GM20000 (cell line): ENCODE measurements at regions not wholly inside any gene's neighbourhood (a gene's known extent, or its start where the extent isn't known, plus 50 kb on each side); places are given as distances from the start of the nearest gene placed in this dataset.

Experiments
- DNase-seq: peaks from one replicate; pipeline ENCODE4 v3.0.0; 2012; ENCODE audit warnings: low spot score
- TF ChIP-seq, protein P1 (sequence below): IDR thresholded peaks from 2 replicates; pipeline ENCODE4 v1.5.1; 2012; ENCODE audit warnings: mild to moderate bottlenecking, control low read depth; ENCODE audit errors: extremely low read depth, missing control alignments

- no peak for DNase-seq
- TF ChIP-seq, protein P1, sequence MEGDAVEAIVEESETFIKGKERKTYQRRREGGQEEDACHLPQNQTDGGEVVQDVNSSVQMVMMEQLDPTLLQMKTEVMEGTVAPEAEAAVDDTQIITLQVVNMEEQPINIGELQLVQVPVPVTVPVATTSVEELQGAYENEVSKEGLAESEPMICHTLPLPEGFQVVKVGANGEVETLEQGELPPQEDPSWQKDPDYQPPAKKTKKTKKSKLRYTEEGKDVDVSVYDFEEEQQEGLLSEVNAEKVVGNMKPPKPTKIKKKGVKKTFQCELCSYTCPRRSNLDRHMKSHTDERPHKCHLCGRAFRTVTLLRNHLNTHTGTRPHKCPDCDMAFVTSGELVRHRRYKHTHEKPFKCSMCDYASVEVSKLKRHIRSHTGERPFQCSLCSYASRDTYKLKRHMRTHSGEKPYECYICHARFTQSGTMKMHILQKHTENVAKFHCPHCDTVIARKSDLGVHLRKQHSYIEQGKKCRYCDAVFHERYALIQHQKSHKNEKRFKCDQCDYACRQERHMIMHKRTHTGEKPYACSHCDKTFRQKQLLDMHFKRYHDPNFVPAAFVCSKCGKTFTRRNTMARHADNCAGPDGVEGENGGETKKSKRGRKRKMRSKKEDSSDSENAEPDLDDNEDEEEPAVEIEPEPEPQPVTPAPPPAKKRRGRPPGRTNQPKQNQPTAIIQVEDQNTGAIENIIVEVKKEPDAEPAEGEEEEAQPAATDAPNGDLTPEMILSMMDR = no peak
Measured at GRCh38 chr6:168903613-168904345, 349.9 kb downstream of the THBS2 start.

DNA sequence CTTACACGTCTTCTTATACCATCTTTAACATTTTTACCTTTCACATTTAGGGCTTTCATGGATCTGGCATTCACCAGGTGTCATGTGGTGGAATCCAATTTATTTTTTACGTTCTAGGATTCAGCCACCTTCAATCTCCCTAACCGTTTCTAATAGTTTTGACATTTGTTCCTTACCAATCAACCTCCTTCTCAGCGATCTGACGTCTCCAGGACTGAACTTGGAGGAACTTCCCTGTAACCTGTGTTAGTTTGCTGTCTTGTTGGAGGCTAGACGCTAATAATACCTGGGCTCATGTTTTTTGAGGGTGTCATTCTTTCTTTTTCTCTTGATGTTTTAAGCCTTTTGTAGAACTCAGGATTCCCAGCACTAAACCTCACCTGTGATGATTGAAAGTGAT, 351.6 kb downstream of the THBS2 start:
- no peak for DNase-seq
- TF ChIP-seq, protein P1 = no peak

- no peak for DNase-seq
- TF ChIP-seq, protein P1 = no peak
Measured at GRCh38 chr6:168901076-168901475, 352.6 kb downstream of the THBS2 start.

GRCh38 chr6:168896321-168896720, 357.3 kb downstream of the THBS2 start:
- TF ChIP-seq, protein P1 = no peak

GRCh38 chr6:168895102-168895812, 358.4 kb downstream of the THBS2 start:
- TF ChIP-seq, protein P1 = peak; percentile 64
- DNase-seq = peak; percentile 89

More at GRCh38 chr6:168896321-168896720, 357.3 kb downstream of the THBS2 start:
- no peak for DNase-seq

DNA sequence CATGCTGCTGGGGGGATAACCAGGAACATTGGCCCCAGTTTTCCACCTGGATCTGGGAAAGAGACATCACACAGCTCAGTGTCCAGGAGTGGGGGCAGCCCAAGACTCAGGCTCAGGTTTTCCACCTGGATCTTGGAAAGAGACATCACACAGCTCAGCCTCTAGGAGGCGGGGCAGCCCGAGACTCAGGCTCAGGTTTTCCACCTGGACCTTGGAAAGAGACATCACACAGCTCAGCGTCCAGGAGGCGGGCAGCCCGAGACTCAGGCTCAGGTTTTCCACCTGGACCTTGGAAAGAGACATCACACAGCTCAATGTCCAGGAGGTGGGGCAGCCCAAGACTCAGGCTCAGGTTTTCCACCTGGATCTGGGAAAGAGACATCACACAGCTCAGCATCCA, 361.6 kb downstream of the THBS2 start:
- TF ChIP-seq, protein P1 = no peak
- no peak for DNase-seq

- TF ChIP-seq, protein P1 = no peak
- no peak for DNase-seq
Measured at GRCh38 chr6:168890981-168891365, 362.7 kb downstream of the THBS2 start.
